HCT116 (cell line): ENCODE measurements at regions not wholly inside any gene's neighbourhood (a gene's known extent, or its start where the extent isn't known, plus 50 kb on each side); places are given as distances from the start of the nearest gene placed in this dataset.
"Not testable (repeated sequence)": the region's sequence is repeated elsewhere in the genome, so short reads cannot be mapped to it uniquely, and the experiment has no call there.

Experiments used
- ATAC-seq: fragments of 200-7000 bp; cut with Tn5 transposase; 2 replicates; pipeline ENCODE4 v1.9.1; 2020; ENCODE audit warnings: mild to moderate bottlenecking, moderate library complexity
- BruUV-seq: library from RNA; stranded (reverse); fragments of 400-500 nt; replicated peaks from 2 replicates; lab custom pipeline; 2021; lab: Mats Ljungman, UMichigan
- CTCF ChIA-PET: fragments of 300-600 bp; sonication (Branson Sonifier 250); formaldehyde crosslinking; loops from one replicate; lab custom pipeline; 2021; ENCODE audit warnings: antibody characterized with exemption; lab: Charles Lee
- POLR2A ChIA-PET: fragments of 300-600, 350-600 bp; sonication (Branson Sonifier 250); formaldehyde crosslinking; loops from one replicate; lab custom pipeline; 2021; ENCODE audit warnings: antibody characterized with exemption; lab: Charles Lee
- RAD21 ChIA-PET, 2 experiments: fragments of 300-600 bp; sonication (Branson Sonifier 250); formaldehyde crosslinking; loops; one replicate each; lab custom pipeline; 2023; ENCODE audit warnings: low total read pairs in 2 of 2; ENCODE audit not compliant: uncharacterized antibody in 2 of 2, unreplicated experiment in 2 of 2, low non-redundant PET in 1 of 2; lab: Charles Lee
- DNase-seq: peaks from one replicate; pipeline ENCODE4 v3.0.0-alpha.2; 2010; ENCODE audit warnings: low read depth, low spot score
- H2AFZ ChIP-seq: fragments of 200-600 bp; shearing (Covaris generic), sonication (generic); 2 replicates; pipeline ENCODE4 v1.6.1; 2017; ENCODE audit warnings: low read depth, mixed run types, mixed read lengths, antibody characterized with exemption, low read length; ENCODE audit not compliant: poor library complexity, severe bottlenecking
- H3K27ac ChIP-seq: 2 replicates; pipeline ENCODE4 v1.5.1; 2012; ENCODE audit warnings: low read depth, low read length
- H3K27me3 ChIP-seq: fragments of 200-600 bp; sonication (generic); 2 replicates; pipeline ENCODE4 v1.6.1; 2016; ENCODE audit warnings: mixed run types, low read length, mixed read lengths; ENCODE audit not compliant: insufficient read depth
- H3K36me3 ChIP-seq, 2 experiments: fragments of 200-500 bp in 1 of 2; fragments of 200-600 bp in 1 of 2; sonication (Bioruptor generic) in 1 of 2; sonication (generic) in 1 of 2; 2 replicates each; pipeline versions ENCODE4 v1.5.1 to v1.6.1; 2014 to 2016; ENCODE audit warnings: low read length in 2 of 2, inconsistent platforms in 1 of 2, mixed read lengths in 1 of 2, mixed run types in 1 of 2; ENCODE audit not compliant: insufficient read depth in 2 of 2, control insufficient read depth in 1 of 2
- H3K4me1 ChIP-seq, 2 experiments: fragments of 200-600 bp in 1 of 2; sonication (generic) in 1 of 2; 2 replicates each; pipeline versions ENCODE4 v1.5.1 to v1.6.1; 2012 to 2017; ENCODE audit warnings: low read length in 2 of 2, inconsistent platforms in 1 of 2, mild to moderate bottlenecking in 1 of 2, mixed read lengths in 1 of 2, mixed run types in 1 of 2, moderate library complexity in 1 of 2; ENCODE audit not compliant: insufficient read depth in 2 of 2, control insufficient read depth in 1 of 2
- H3K4me2 ChIP-seq: fragments of 200-600 bp; sonication (generic); 2 replicates; pipeline ENCODE4 v1.6.1; 2017; ENCODE audit warnings: mixed run types, low read length, mixed read lengths
- H3K4me3 ChIP-seq, 2 experiments: fragments of 200-600 bp in 1 of 2; sonication (generic) in 1 of 2; replicated peaks in 1 of 2; 2 replicates each; pipeline ENCODE4 v1.5.1; 2011 to 2016; ENCODE audit warnings: low read length in 2 of 2, control low read depth in 1 of 2, low read depth in 1 of 2, mild to moderate bottlenecking in 1 of 2, mixed read lengths in 1 of 2, mixed run types in 1 of 2
- H3K79me2 ChIP-seq: fragments of 200-600 bp; sonication (generic); 2 replicates; pipeline ENCODE4 v1.6.1; 2017; ENCODE audit warnings: mild to moderate bottlenecking, mixed run types, low read length, moderate library complexity, mixed read lengths; ENCODE audit not compliant: insufficient read depth
- H3K9ac ChIP-seq: fragments of 200-600 bp; sonication (generic); 2 replicates; pipeline ENCODE4 v1.6.1; 2016; ENCODE audit warnings: low read length, mixed read lengths
- H3K9me2 ChIP-seq: fragments of 200-600 bp; sonication (generic), shearing (Covaris generic); 2 replicates; pipeline ENCODE4 v1.6.1; 2017; ENCODE audit warnings: mixed run types, mild to moderate bottlenecking, moderate library complexity; ENCODE audit not compliant: insufficient read depth
- H3K9me3 ChIP-seq, 2 experiments: fragments of 200-500 bp in 1 of 2; fragments of 200-600 bp in 1 of 2; sonication (Bioruptor generic) in 1 of 2; sonication (generic) in 1 of 2; 2 replicates each; pipeline ENCODE4 v1.6.1; 2014 to 2017; ENCODE audit warnings: low read length in 2 of 2, mixed read lengths in 2 of 2, inconsistent platforms in 1 of 2, low read depth in 1 of 2, mild to moderate bottlenecking in 1 of 2, mixed run types in 1 of 2, moderate library complexity in 1 of 2; ENCODE audit not compliant: control insufficient read depth in 1 of 2, insufficient read depth in 1 of 2
- H4K20me1 ChIP-seq: fragments of 200-600 bp; sonication (generic), shearing (Covaris generic); 2 replicates; pipeline ENCODE4 v1.6.1; 2017; ENCODE audit warnings: mixed run types, mild to moderate bottlenecking, moderate library complexity; ENCODE audit not compliant: insufficient read depth
- CTCF ChIP-seq, 3 experiments: fragments of 200-600 bp in 1 of 3; sonication (generic) in 1 of 3; IDR thresholded peaks in 2 of 3; conservative IDR thresholded peaks in 1 of 3; 2 replicates each; pipeline ENCODE4 v1.5.1; 2012 to 2017; ENCODE audit warnings: low read depth in 2 of 3, low read length in 2 of 3, antibody characterized with exemption in 1 of 3, borderline replicate concordance in 1 of 3, control low read depth in 1 of 3, mild to moderate bottlenecking in 1 of 3, mixed read lengths in 1 of 3, mixed run types in 1 of 3, moderate library complexity in 1 of 3; ENCODE audit not compliant: insufficient read depth in 1 of 3
- FOSL1 ChIP-seq: IDR thresholded peaks from 2 replicates; pipeline ENCODE4 v1.6.1; 2012; ENCODE audit warnings: low read depth
- MAX ChIP-seq: IDR thresholded peaks from 2 replicates; pipeline ENCODE4 v1.6.1; 2012
- POLR2A ChIP-seq: IDR thresholded peaks from 2 replicates; pipeline ENCODE4 v1.7.0; 2011; ENCODE audit warnings: borderline replicate concordance; ENCODE audit not compliant: insufficient read depth, insufficient read length; ENCODE audit errors: extremely low read depth
- SP1 ChIP-seq: IDR thresholded peaks from 2 replicates; pipeline ENCODE4 v1.6.1; 2012; ENCODE audit warnings: low read depth
- ZNF274 ChIP-seq: fragments of 200-500 bp; sonication (Bioruptor generic); IDR thresholded peaks from 2 replicates; pipeline ENCODE4 v1.6.1; 2014; ENCODE audit warnings: mild to moderate bottlenecking, low read depth, low read length, inconsistent platforms
- intact Hi-C: fragments of 100-400 bp; cut with micrococcal nuclease; formaldehyde crosslinking; loops from 2 replicates; pipeline ENCODE4 v1.10.0; 2022

DNA sequence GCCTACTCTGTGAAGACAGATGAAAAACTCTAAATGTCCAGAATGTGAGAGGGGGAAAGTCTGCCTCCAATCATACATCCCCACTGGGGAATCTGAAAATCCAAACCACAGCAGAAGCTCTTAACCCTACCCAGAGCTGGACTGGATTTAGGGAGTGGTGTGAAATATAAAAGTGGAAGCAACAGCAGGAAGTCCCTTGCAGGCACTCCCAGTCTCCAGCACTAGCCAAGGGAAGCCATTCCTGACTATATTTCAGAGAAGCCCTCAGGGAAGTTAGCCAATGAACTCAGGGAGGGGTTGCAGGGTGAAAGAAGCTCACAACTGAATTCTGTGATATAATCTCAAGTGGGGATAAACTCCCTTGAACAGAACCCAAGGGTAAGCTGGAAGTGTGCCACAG is 51.5 kb downstream of the CRPPA start:
- Histone ChIP-seq H4K20me1 (no peaks in the 10 kb centered on the region), H3K4me3 (no peak overlapping the region), H2AFZ (no peak overlapping the region), H3K27ac (no peak overlapping the region), H3K4me1 (no peaks in the 10 kb centered on the region), H3K36me3 (no peaks in the 10 kb centered on the region), H3K79me2 (no peaks in the 10 kb centered on the region), H3K9me3 (no peaks in the 10 kb centered on the region), H3K4me2 (no peak overlapping the region), H3K9me2 (no peaks in the 10 kb centered on the region), H3K9ac (no peak overlapping the region), H3K27me3 (no peaks in the 10 kb centered on the region)
- no TSS peak for BruUV-seq
- TF ChIP-seq FOSL1 (no peak), CTCF (IDR thresholded peaks at IDR 0.05 in 2 of 3, conservative IDR thresholded peaks at IDR 0.05 in 1 of 3; ENCODE audit: borderline replicate concordance in 1 of 3, insufficient read depth in 1 of 3, low read depth in 2 of 3, low read length in 2 of 3) (no peak), SP1 (no peak), ZNF274 (no peak), MAX (no peak), POLR2A (no peak)
- DNase-seq (no peak), ATAC-seq (no peak)
- ChIA-PET RAD21 (no interaction called here), CTCF (no interaction called here), POLR2A (no interaction called here)
- intact Hi-C loops = no loop called here

GRCh38 chr7:16369309-16369708 is 52.0 kb downstream of the CRPPA start:
- H3K27ac ChIP-seq, RAD21 ChIA-PET, H3K9me2 ChIP-seq, H3K79me2 ChIP-seq, H4K20me1 ChIP-seq, ATAC-seq, H2AFZ ChIP-seq, H3K4me2 ChIP-seq, H3K4me3 ChIP-seq, H3K4me1 ChIP-seq, CTCF ChIA-PET, H3K36me3 ChIP-seq, H3K27me3 ChIP-seq, POLR2A ChIA-PET, H3K9ac ChIP-seq, intact Hi-C loops, DNase-seq, BruUV-seq, H3K9me3 ChIP-seq: not testable (repeated sequence)
